H1 (cell line): ENCODE measurements at regions not wholly inside any gene's neighbourhood (a gene's known extent, or its start where the extent isn't known, plus 50 kb on each side); places are given as distances from the start of the nearest gene placed in this dataset.

Experiments used
- CTCF ChIA-PET: fragments of 300-600 bp; sonication (Branson Sonifier 250); formaldehyde crosslinking; loops from one replicate; lab custom pipeline; 2021; ENCODE audit not compliant: partially characterized antibody; lab: Charles Lee
- POLR2A ChIA-PET: fragments of 300-600 bp; sonication (Branson Sonifier 250); formaldehyde crosslinking; loops from one replicate; lab custom pipeline; 2021; ENCODE audit warnings: inconsistent platforms; ENCODE audit not compliant: partially characterized antibody; lab: Charles Lee
- DNase-seq, 2 experiments: peaks; one replicate each; pipeline versions ENCODE4 v3.0.0 to v3.0.0-alpha.2; 2010 to 2022; ENCODE audit warnings: low spot score in 2 of 2, low read depth in 1 of 2, mixed read lengths in 1 of 2
- FAIRE-seq: peaks from 2 replicates; lab custom pipeline; 2011; peaks lifted over from hg19 to GRCh38; lab: Jason Lieb, UNC
- H2AFZ ChIP-seq: 2 replicates; pipeline ENCODE4 v1.8.1; 2012; ENCODE audit warnings: low read length, inconsistent platforms
- H2AK5ac ChIP-seq: 2 replicates; pipeline ENCODE4 v1.6.1; 2013; ENCODE audit warnings: low read depth, low read length
- H2BK120ac ChIP-seq: replicated peaks from 2 replicates; pipeline ENCODE3; 2013; ENCODE audit warnings: low read depth, low read length, inconsistent platforms
- H2BK12ac ChIP-seq: 2 replicates; pipeline ENCODE4 v1.6.1; 2013; ENCODE audit warnings: low read depth, low read length
- H2BK15ac ChIP-seq: 2 replicates; pipeline ENCODE4 v1.6.1; 2013; ENCODE audit warnings: low read length
- H2BK20ac ChIP-seq: 2 replicates; pipeline ENCODE4 v1.6.1; 2013; ENCODE audit warnings: low read length
- H2BK5ac ChIP-seq: 2 replicates; pipeline ENCODE4 v1.6.1; 2013; ENCODE audit warnings: low read depth, low read length
- H3K14ac ChIP-seq: 2 replicates; pipeline ENCODE4 v1.6.1; 2013; ENCODE audit warnings: inconsistent platforms; ENCODE audit not compliant: insufficient read length
- H3K18ac ChIP-seq: 2 replicates; pipeline ENCODE4 v1.6.1; 2013; ENCODE audit warnings: low read length; ENCODE audit errors: extremely low read depth
- H3K23ac ChIP-seq: 2 replicates; pipeline ENCODE4 v1.6.1; 2013; ENCODE audit warnings: inconsistent platforms; ENCODE audit not compliant: insufficient read length
- H3K23me2 ChIP-seq: 2 replicates; pipeline ENCODE4 v1.6.1; 2013; ENCODE audit warnings: low read depth, low read length
- H3K27ac ChIP-seq: 2 replicates; pipeline ENCODE4 v1.6.1; 2011; ENCODE audit warnings: low read depth, low read length, inconsistent platforms
- H3K27me3 ChIP-seq, 4 experiments: replicated peaks in 1 of 4; 1 replicate in 1 of 4; 2 replicates in 3 of 4; pipeline versions ENCODE4 v1.6.1 to v1.8.1; 2011 to 2013; ENCODE audit warnings: low read length in 3 of 4, mild to moderate bottlenecking in 3 of 4, inconsistent platforms in 2 of 4, mixed read lengths in 2 of 4, moderate library complexity in 1 of 4; ENCODE audit not compliant: control insufficient read depth in 3 of 4, insufficient read depth in 3 of 4; ENCODE audit errors: extremely low read depth in 1 of 4
- H3K36me3 ChIP-seq, 4 experiments: 2 replicates each; pipeline versions ENCODE4 v1.6.1 to v1.8.1; 2011 to 2013; ENCODE audit warnings: mild to moderate bottlenecking in 4 of 4, low read length in 3 of 4, moderate library complexity in 2 of 4, control low read depth in 1 of 4, inconsistent platforms in 1 of 4; ENCODE audit not compliant: insufficient read depth in 4 of 4, control insufficient read depth in 2 of 4
- H3K4ac ChIP-seq: replicated peaks from 2 replicates; pipeline ENCODE3; 2013; ENCODE audit warnings: low read length, low read depth, mixed read lengths, inconsistent platforms; ENCODE audit not compliant: insufficient read length
- H3K4me1 ChIP-seq, 4 experiments: replicated peaks in 1 of 4; 1 replicate in 1 of 4; 2 replicates in 3 of 4; pipeline versions ENCODE4 v1.6.1 to v1.8.1; 2011 to 2013; ENCODE audit warnings: low read length in 3 of 4, inconsistent platforms in 2 of 4, mixed read lengths in 1 of 4; ENCODE audit not compliant: insufficient read depth in 4 of 4, control insufficient read depth in 3 of 4
- H3K4me2 ChIP-seq, 2 experiments: 2 replicates each; pipeline versions ENCODE4 v1.6.1 to v1.8.1; 2011 to 2013; ENCODE audit warnings: low read depth in 2 of 2, low read length in 2 of 2, control low read depth in 1 of 2, inconsistent platforms in 1 of 2, mild to moderate bottlenecking in 1 of 2; ENCODE audit not compliant: insufficient read depth in 1 of 2
- H3K4me3 ChIP-seq, 4 experiments: fragments of 200-600, 300-600 bp in 1 of 4; sonication (generic), shearing (Covaris generic), sonication (Bioruptor Twin) in 1 of 4; 2 replicates each; pipeline versions ENCODE4 v1.5.1 to v1.8.1; 2011 to 2016; ENCODE audit warnings: low read length in 4 of 4, low read depth in 3 of 4, control low read depth in 2 of 4, inconsistent platforms in 2 of 4, mild to moderate bottlenecking in 2 of 4, mixed read lengths in 1 of 4, moderate library complexity in 1 of 4; ENCODE audit not compliant: insufficient read depth in 2 of 4; ENCODE audit errors: extremely low read depth in 1 of 4
- H3K56ac ChIP-seq: replicated peaks from 2 replicates; pipeline ENCODE3; 2013; ENCODE audit warnings: low read depth, mild to moderate bottlenecking, mixed read lengths, low read length, inconsistent platforms; ENCODE audit not compliant: insufficient read length
- H3K79me1 ChIP-seq: 2 replicates; pipeline ENCODE4 v1.6.1; 2013; ENCODE audit warnings: low read depth, low read length, control low read depth
- H3K79me2 ChIP-seq, 2 experiments: 2 replicates each; pipeline versions ENCODE4 v1.6.1 to v1.8.1; 2012 to 2013; ENCODE audit warnings: low read length in 2 of 2, mild to moderate bottlenecking in 2 of 2, inconsistent platforms in 1 of 2; ENCODE audit not compliant: insufficient read depth in 2 of 2, control insufficient read depth in 1 of 2
- H3K9ac ChIP-seq, 4 experiments: replicated peaks in 1 of 4; 1 replicate in 1 of 4; 2 replicates in 3 of 4; pipeline versions ENCODE4 v1.6.1 to v1.8.1; 2011 to 2013; ENCODE audit warnings: low read depth in 3 of 4, low read length in 3 of 4, control low read depth in 2 of 4, mild to moderate bottlenecking in 2 of 4, moderate library complexity in 2 of 4, inconsistent platforms in 1 of 4; ENCODE audit errors: extremely low read depth in 1 of 4
- H3K9me3 ChIP-seq, 2 experiments: 2 replicates each; pipeline versions ENCODE4 v1.6.1 to v1.8.1; 2012 to 2013; ENCODE audit warnings: mild to moderate bottlenecking in 2 of 2, moderate library complexity in 2 of 2, control low read depth in 1 of 2, inconsistent platforms in 1 of 2, low read depth in 1 of 2, low read length in 1 of 2, mixed read lengths in 1 of 2; ENCODE audit not compliant: insufficient read depth in 2 of 2
- H4K20me1 ChIP-seq, 2 experiments: replicated peaks in 1 of 2; 2 replicates each; pipeline versions ENCODE3 to v1.8.1; 2011 to 2013; ENCODE audit warnings: inconsistent platforms in 2 of 2, low read length in 2 of 2, mild to moderate bottlenecking in 1 of 2; ENCODE audit not compliant: insufficient read depth in 2 of 2, control insufficient read depth in 1 of 2
- H4K5ac ChIP-seq: 2 replicates; pipeline ENCODE4 v1.6.1; 2013; ENCODE audit warnings: low read length, low read depth, mixed read lengths, inconsistent platforms; ENCODE audit not compliant: insufficient read length
- H4K8ac ChIP-seq: 2 replicates; pipeline ENCODE4 v1.8.0; 2013; ENCODE audit warnings: mild to moderate bottlenecking, moderate library complexity, low read length, inconsistent platforms; ENCODE audit not compliant: insufficient read depth; ENCODE audit errors: extremely low read depth
- H4K91ac ChIP-seq: replicated peaks from 2 replicates; pipeline ENCODE3; 2013; ENCODE audit warnings: low read length, mixed read lengths, inconsistent platforms; ENCODE audit not compliant: insufficient read length
- BRCA1 ChIP-seq: IDR thresholded peaks from 2 replicates; pipeline ENCODE4 v1.6.1; 2012; ENCODE audit warnings: low read depth, low read length, improper control_type of control experiment
- CBX5 ChIP-seq: fragments of 300-800, 300-1000 bp; sonication (generic); IDR thresholded peaks from 2 replicates; pipeline ENCODE4 v1.7.1; 2016; ENCODE audit warnings: antibody characterized with exemption, low read length, low read depth
- CHD2 ChIP-seq: IDR thresholded peaks from 2 replicates; pipeline ENCODE4 v1.6.1; 2012; ENCODE audit warnings: low read length, improper control_type of control experiment
- JUN ChIP-seq: IDR thresholded peaks from 2 replicates; pipeline ENCODE4 v1.6.1; 2011; ENCODE audit warnings: low read depth, mild to moderate bottlenecking, improper control_type of control experiment, low read length
- NRF1 ChIP-seq: IDR thresholded peaks from 2 replicates; pipeline ENCODE4 v1.6.1; 2011; ENCODE audit warnings: mild to moderate bottlenecking, low read depth, low read length, improper control_type of control experiment
- PHF8 ChIP-seq: fragments of 200-600 bp; sonication (generic); conservative IDR thresholded peaks from 2 replicates; pipeline ENCODE4 v1.7.1; 2012; ENCODE audit warnings: low read depth, mild to moderate bottlenecking, inconsistent platforms, low read length, moderate library complexity
- POLR2A ChIP-seq, 2 experiments: IDR thresholded peaks; 1 replicate in 1 of 2; 2 replicates in 1 of 2; pipeline ENCODE4 v1.6.1; 2011; ENCODE audit warnings: low read depth in 2 of 2, low read length in 2 of 2, mild to moderate bottlenecking in 2 of 2; ENCODE audit errors: control extremely low read depth in 1 of 2
- POLR2AphosphoS5 ChIP-seq: IDR thresholded peaks from 2 replicates; pipeline ENCODE4 v1.6.1; 2011; ENCODE audit warnings: low read depth, low read length
- RXRA ChIP-seq: IDR thresholded peaks from 2 replicates; pipeline ENCODE4 v1.6.1; 2011; ENCODE audit warnings: low read depth, mild to moderate bottlenecking, low read length, moderate library complexity; ENCODE audit not compliant: insufficient read depth
- WGBS, 2 experiments: shearing (Covaris generic) in 1 of 2; methylation state at CpG; one replicate each; pipeline versions ENCODE4 v1.1.6 to v1.1.7; 2013 to 2015; ENCODE audit warnings: low lambda C conversion rate in 2 of 2, mixed read lengths in 2 of 2, inconsistent platforms in 1 of 2, low coverage in 1 of 2, missing lambda C conversion rate in 1 of 2; ENCODE audit not compliant: insufficient replicate concordance in 2 of 2, insufficient coverage in 1 of 2, insufficient read length in 1 of 2; ENCODE audit errors: extremely low coverage in 1 of 2, missing lambda C conversion rate in 1 of 2; 5-methylcytosine and 5-hydroxymethylcytosine counted together

GRCh38 chr2:67342394-67342793, 54.7 kb upstream of the ETAA1 start:
- Histone ChIP-seq H3K4me1 (peaks cover 0 to 2% (median 0%) of the 10 kb centered on the region in 4 experiments; a peak in 1 of 7 replicates), H2BK20ac (no peak overlapping the region), H2AK5ac (no peak overlapping the region), H3K36me3 (peaks cover 6 to 26% (median 19%) of the 10 kb centered on the region in 4 experiments; a peak in 7 of 8 replicates), H3K56ac (no peak overlapping the region), H4K8ac (no peak overlapping the region), H4K5ac (no peak overlapping the region), H4K20me1 (peaks cover 1 to 2% of the 10 kb centered on the region in 2 experiments), H3K9ac (no peak overlapping the region), H3K27me3 (no peaks in the 10 kb centered on the region), H2BK15ac (no peak overlapping the region), H3K18ac (no peak overlapping the region), H3K9me3 (no peaks in the 10 kb centered on the region), H2BK12ac (no peak overlapping the region), H3K79me2 (0 out of 4 replicates have a peak, but pooled peaks cover 0 to 2% of the 10 kb centered on the region in 2 experiments), H3K23me2 (no peaks in the 10 kb centered on the region), H2AFZ (no peak overlapping the region), H3K79me1 (no peaks in the 10 kb centered on the region), H3K27ac (no peak overlapping the region), H3K4me2 (no peak overlapping the region), H3K23ac (no peak overlapping the region), H3K4me3 (no peak overlapping the region), H4K91ac (no peak overlapping the region), H3K14ac (no peak overlapping the region), H2BK120ac (no peak overlapping the region), H2BK5ac (no peak overlapping the region), H3K4ac (no peak overlapping the region)
- ChIA-PET CTCF (interaction anchor here (0.7 to 1.0 kb wide), 3 partner anchors 11 to 701 kb away, joined by 3 read pairs; no protein-coding TSS in a partner anchor), POLR2A (interaction anchor here (0.9 to 2.1 kb wide), 6 partner anchors 11 to 755 kb away, joined by 3 to 17 read pairs (median 8); partner anchors contain the start of gene ETAA1)
- FAIRE-seq (no peak), DNase-seq (no peak)
- no peak for TF ChIP-seq CHD2
- TF ChIP-seq BRCA1: no peak
- no peak for TF ChIP-seq CBX5
- peak in 1 of 2 experiments; percentile 61; a peak in 1 of 3 replicates for TF ChIP-seq POLR2A (IDR thresholded peaks at IDR 0.05; ENCODE audit: control extremely low read depth in 1 of 2, low read depth in 2 of 2, low read length in 2 of 2)
- TF ChIP-seq PHF8: no peak
- TF ChIP-seq JUN: no peak
- no peak for TF ChIP-seq RXRA
- no peak for TF ChIP-seq NRF1
- TF ChIP-seq POLR2AphosphoS5: peak; percentile 44; the same call in 1 of the 2 replicates
- 90% methylated on average over 3 of the region's 3 CpGs; no CpG with 5 or more reads in 1 of the 2 experiments for WGBS, 2 experiments
